CD14-positive monocyte (primary cell): ENCODE measurements at regions not wholly inside any gene's neighbourhood (a gene's known extent, or its start where the extent isn't known, plus 50 kb on each side); places are given as distances from the start of the nearest gene placed in this dataset.
"Not testable (repeated sequence)": the region's sequence is repeated elsewhere in the genome, so short reads cannot be mapped to it uniquely, and the experiment has no call there.

Source experiments
- DNase-seq, 3 donors: peaks; one replicate each; pipeline ENCODE4 v3.0.0-alpha.2; 2011 to 2022
- H2AFZ ChIP-seq: 2 replicates; pipeline ENCODE4 v1.6.0; 2012; ENCODE audit warnings: mild to moderate bottlenecking, low read depth, low read length, inconsistent platforms; ENCODE audit not compliant: insufficient read depth, poor library complexity, severe bottlenecking
- H3K27ac ChIP-seq, 2 donors: 1 replicate in 1 of 2; 2 replicates in 1 of 2; pipeline ENCODE4 v1.5.1; 2012 to 2013; ENCODE audit warnings: low read length in 2 of 2, control low read depth in 1 of 2, inconsistent platforms in 1 of 2, low read depth in 1 of 2, mild to moderate bottlenecking in 1 of 2
- H3K27me3 ChIP-seq, 2 donors: one replicate each; pipeline versions ENCODE4 v1.6.0 to v1.6.1; 2011 to 2013; ENCODE audit warnings: low read length in 2 of 2; ENCODE audit not compliant: control insufficient read depth in 2 of 2, insufficient read depth in 2 of 2
- H3K36me3 ChIP-seq, 2 donors: replicated peaks in 1 of 2; 1 replicate in 1 of 2; 2 replicates in 1 of 2; pipeline versions ENCODE4 v1.5.1 to v1.6.1; 2012 to 2013; ENCODE audit warnings: low read length in 2 of 2, control low read depth in 1 of 2, inconsistent platforms in 1 of 2, mild to moderate bottlenecking in 1 of 2; ENCODE audit not compliant: insufficient read depth in 2 of 2, control insufficient read depth in 1 of 2
- H3K4me1 ChIP-seq, 2 donors: 1 replicate in 1 of 2; 2 replicates in 1 of 2; pipeline versions ENCODE4 v1.5.1 to v1.6.1; 2012 to 2013; ENCODE audit warnings: low read length in 2 of 2, control low read depth in 1 of 2, inconsistent platforms in 1 of 2, mild to moderate bottlenecking in 1 of 2, moderate library complexity in 1 of 2; ENCODE audit not compliant: insufficient read depth in 2 of 2, control insufficient read depth in 1 of 2
- H3K4me2 ChIP-seq: replicated peaks from 2 replicates; pipeline ENCODE3; 2012; ENCODE audit warnings: low read length, moderate library complexity, mild to moderate bottlenecking; ENCODE audit not compliant: poor library complexity, severe bottlenecking; ENCODE audit errors: extremely low read depth
- H3K4me3 ChIP-seq, 3 experiments: fragments of 200-600 bp in 1 of 3; sonication (generic) in 1 of 3; replicated peaks in 1 of 3; 1 replicate in 2 of 3; 2 replicates in 1 of 3; pipeline ENCODE4 v1.5.1; 2011 to 2013; ENCODE audit warnings: low read length in 3 of 3, mild to moderate bottlenecking in 3 of 3, control low read depth in 2 of 3, low read depth in 2 of 3, inconsistent platforms in 1 of 3, moderate library complexity in 1 of 3
- H3K79me2 ChIP-seq: 2 replicates; pipeline ENCODE4 v1.6.0; 2012; ENCODE audit warnings: mild to moderate bottlenecking, control low read depth, inconsistent platforms, low read length, moderate library complexity; ENCODE audit not compliant: insufficient read depth
- H3K9ac ChIP-seq: 2 replicates; pipeline ENCODE4 v1.6.0; 2017; ENCODE audit warnings: low read length, mild to moderate bottlenecking; ENCODE audit not compliant: insufficient read depth, poor library complexity, severe bottlenecking
- H3K9me3 ChIP-seq, 2 donors: replicated peaks in 1 of 2; 1 replicate in 1 of 2; 2 replicates in 1 of 2; pipeline versions ENCODE4 v1.5.1 to v1.6.1; 2012 to 2013; ENCODE audit warnings: low read length in 2 of 2, control low read depth in 1 of 2; ENCODE audit not compliant: control insufficient read depth in 1 of 2, insufficient read depth in 1 of 2
- H4K20me1 ChIP-seq: 2 replicates; pipeline ENCODE4 v1.6.0; 2012; ENCODE audit warnings: mild to moderate bottlenecking, low read length, control low read depth, moderate library complexity; ENCODE audit not compliant: insufficient read depth
- H3K27ac Mint-ChIP-seq, 7 donors: one replicate each; pipeline ENCODE4 v1.8.0; 2020; ENCODE audit warnings: mild to moderate bottlenecking in 7 of 7, mixed read lengths in 7 of 7, moderate library complexity in 6 of 7, inconsistent platforms in 2 of 7
- H3K27me3 Mint-ChIP-seq, 3 donors: one replicate each; pipeline ENCODE4 v1.8.0; 2021 to 2022; ENCODE audit warnings: low read depth in 3 of 3, mild to moderate bottlenecking in 3 of 3, mixed read lengths in 3 of 3, moderate library complexity in 3 of 3, inconsistent platforms in 1 of 3
- H3K36me3 Mint-ChIP-seq, 2 donors: one replicate each; pipeline ENCODE4 v1.8.0; 2020; ENCODE audit warnings: mixed read lengths in 2 of 2, inconsistent platforms in 1 of 2, mild to moderate bottlenecking in 1 of 2
- H3K4me1 Mint-ChIP-seq: one replicate; pipeline ENCODE4 v1.8.0; 2020; ENCODE audit warnings: mild to moderate bottlenecking, mixed read lengths
- H3K4me3 Mint-ChIP-seq, 2 donors: one replicate each; pipeline ENCODE4 v1.8.0; 2020; ENCODE audit warnings: mild to moderate bottlenecking in 2 of 2, mixed read lengths in 2 of 2, moderate library complexity in 1 of 2
- H3K9me3 Mint-ChIP-seq, 7 donors: one replicate each; pipeline ENCODE4 v1.8.0; 2020 to 2022; ENCODE audit warnings: mixed read lengths in 7 of 7, mild to moderate bottlenecking in 6 of 7, moderate library complexity in 6 of 7, inconsistent platforms in 2 of 7
- WGBS: methylation state at CpG from one replicate; pipeline ENCODE4 v1.1.5; 2013; ENCODE audit warnings: missing lambda C conversion rate; ENCODE audit not compliant: insufficient coverage; 5-methylcytosine and 5-hydroxymethylcytosine counted together
- intact Hi-C, 2 donors: fragments of 100-400 bp; cut with micrococcal nuclease; formaldehyde crosslinking; loops; one replicate each; pipeline versions ENCODE4 v1.15.0 to v1.15.1; 2023
- TF ChIP-seq, protein P1 (sequence below): fragments of 200-600 bp; IDR thresholded peaks from one replicate; pipeline ENCODE4 v1.8.0; 2022; ENCODE audit warnings: antibody characterized with exemption, mild to moderate bottlenecking

- H3K36me3 Mint-ChIP-seq, H3K79me2 ChIP-seq, H3K9ac ChIP-seq, H3K27me3 Mint-ChIP-seq, H4K20me1 ChIP-seq, H3K9me3 Mint-ChIP-seq, H3K27me3 ChIP-seq, H3K4me2 ChIP-seq, H3K9me3 ChIP-seq, DNase-seq, H3K36me3 ChIP-seq, H2AFZ ChIP-seq, H3K4me3 ChIP-seq, intact Hi-C loops, H3K27ac Mint-ChIP-seq, H3K4me3 Mint-ChIP-seq, H3K27ac ChIP-seq: not testable (repeated sequence)
- no CpG with 5 or more reads among the region's 15 CpGs for WGBS
- peaks cover 16 to 26% of the 10 kb centered on the region in 2 donors for H3K4me1 ChIP-seq
- H3K4me1 Mint-ChIP-seq = peaks cover 38% of the 10 kb centered on the region
Measured at GRCh38 chr6:27825848-27826611, 86.2 kb downstream of the OR2B2 start.

GRCh38 chr6:27825025-27825793 lies 87.0 kb downstream of the OR2B2 start:
- peak overlapping the region; percentile 68 to 98 (median 86) for H3K4me3 ChIP-seq
- Mint-ChIP-seq H3K27ac (peak overlapping the region; percentile 85 to 92 (median 89)), H3K4me3 (peak overlapping the region; percentile 84 to 93), H3K36me3 (no peaks in the 10 kb centered on the region), H3K9me3 (no peaks in the 10 kb centered on the region), H3K4me1 (peaks cover 30% of the 10 kb centered on the region), H3K27me3 (no peaks in the 10 kb centered on the region)
- whole genome bisulfite sequencing = 0% methylated on average over 1 of the region's 7 CpGs
- TF ChIP-seq, protein P1, sequence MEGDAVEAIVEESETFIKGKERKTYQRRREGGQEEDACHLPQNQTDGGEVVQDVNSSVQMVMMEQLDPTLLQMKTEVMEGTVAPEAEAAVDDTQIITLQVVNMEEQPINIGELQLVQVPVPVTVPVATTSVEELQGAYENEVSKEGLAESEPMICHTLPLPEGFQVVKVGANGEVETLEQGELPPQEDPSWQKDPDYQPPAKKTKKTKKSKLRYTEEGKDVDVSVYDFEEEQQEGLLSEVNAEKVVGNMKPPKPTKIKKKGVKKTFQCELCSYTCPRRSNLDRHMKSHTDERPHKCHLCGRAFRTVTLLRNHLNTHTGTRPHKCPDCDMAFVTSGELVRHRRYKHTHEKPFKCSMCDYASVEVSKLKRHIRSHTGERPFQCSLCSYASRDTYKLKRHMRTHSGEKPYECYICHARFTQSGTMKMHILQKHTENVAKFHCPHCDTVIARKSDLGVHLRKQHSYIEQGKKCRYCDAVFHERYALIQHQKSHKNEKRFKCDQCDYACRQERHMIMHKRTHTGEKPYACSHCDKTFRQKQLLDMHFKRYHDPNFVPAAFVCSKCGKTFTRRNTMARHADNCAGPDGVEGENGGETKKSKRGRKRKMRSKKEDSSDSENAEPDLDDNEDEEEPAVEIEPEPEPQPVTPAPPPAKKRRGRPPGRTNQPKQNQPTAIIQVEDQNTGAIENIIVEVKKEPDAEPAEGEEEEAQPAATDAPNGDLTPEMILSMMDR = no peak
- peak overlapping the region; percentile 62 for H3K9ac ChIP-seq
- H3K36me3 ChIP-seq = no peaks in the 10 kb centered on the region
- no peaks in the 10 kb centered on the region for H4K20me1 ChIP-seq
- no peaks in the 10 kb centered on the region for H3K27me3 ChIP-seq
- no peaks in the 10 kb centered on the region for H3K9me3 ChIP-seq
- H3K4me2 ChIP-seq = peak overlapping the region; percentile 89
- no peaks in the 10 kb centered on the region for H3K79me2 ChIP-seq
- intact Hi-C loops = no loop called here
- peak overlapping the region; percentile 73 for H2AFZ ChIP-seq
- DNase-seq = no peak
- H3K27ac ChIP-seq = peak overlapping the region; percentile 59 to 87
- H3K4me1 ChIP-seq = peaks cover 9 to 18% of the 10 kb centered on the region in 2 donors

DNA sequence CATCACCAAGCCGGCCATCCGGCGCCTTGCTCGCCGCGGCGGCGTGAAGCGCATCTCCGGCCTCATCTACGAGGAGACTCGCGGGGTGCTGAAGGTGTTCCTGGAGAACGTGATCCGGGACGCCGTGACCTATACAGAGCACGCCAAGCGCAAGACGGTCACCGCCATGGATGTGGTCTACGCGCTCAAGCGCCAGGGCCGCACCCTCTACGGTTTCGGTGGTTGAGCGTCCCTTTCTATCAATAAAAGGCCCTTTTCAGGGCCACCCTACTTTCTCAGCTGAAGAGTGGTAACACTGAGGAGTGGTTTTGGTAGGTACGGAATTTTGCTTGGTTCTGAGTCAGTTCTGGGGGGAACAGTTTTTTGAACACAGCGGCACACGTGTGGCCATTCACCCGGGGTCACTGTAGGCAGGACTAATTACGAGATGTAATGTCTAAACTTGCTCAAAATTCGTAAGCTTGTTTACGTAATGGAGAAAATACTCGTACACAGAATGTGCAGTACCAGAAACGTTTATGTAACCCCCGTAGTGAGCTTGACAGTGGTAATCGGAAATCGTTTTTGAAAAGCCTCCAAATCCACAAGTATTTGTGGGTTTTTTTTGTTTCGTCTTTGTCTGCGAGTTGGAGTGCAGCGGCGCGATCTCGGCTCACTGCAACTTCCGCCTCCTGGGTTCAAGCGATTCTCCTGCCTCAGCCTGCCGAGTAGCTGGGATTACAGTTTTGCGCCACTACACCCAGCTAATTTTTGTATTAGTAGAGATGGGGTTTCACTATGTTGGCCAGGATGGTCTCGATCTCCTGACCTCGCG lies 87.8 kb downstream of the OR2B2 start:
- H4K20me1 ChIP-seq, intact Hi-C loops, H3K27me3 ChIP-seq, H3K27me3 Mint-ChIP-seq, H3K36me3 Mint-ChIP-seq, H3K9me3 ChIP-seq, H3K36me3 ChIP-seq, H3K9me3 Mint-ChIP-seq, H3K79me2 ChIP-seq: not testable (repeated sequence)
- Histone ChIP-seq H3K9ac (peak overlapping the region; percentile 62), H3K4me2 (peak overlapping the region; percentile 89), H3K4me1 (peaks cover 4 to 10% of the 10 kb centered on the region in 2 donors), H2AFZ (peak overlapping the region; percentile 73), H3K27ac (peak overlapping the region; percentile 59 to 87), H3K4me3 (peak overlapping the region; percentile 68 to 98 (median 86))
- H3K4me1 Mint-ChIP-seq = peaks cover 24% of the 10 kb centered on the region
- DNase-seq = peak in 2 of 3 donors; percentile 24 to 44
- H3K27ac Mint-ChIP-seq = peak overlapping the region; percentile 85 to 92 (median 89)
- H3K4me3 Mint-ChIP-seq = peak overlapping the region; percentile 84 to 93
- WGBS = 0% methylated on average over 14 of the region's 53 CpGs
